ENCODE measurements at regions not wholly inside any gene's neighbourhood (a gene's known extent, or its start where the extent isn't known, plus 50 kb on each side); places are given as distances from the start of the nearest gene placed in this dataset.

GRCh38 chr1:55904541-55904940, 674.8 kb downstream of the PLPP3 start:
- 85 to 100% methylated on average over 3 of the region's 3 CpGs for WGBS, 2 donors
- Histone ChIP-seq H3K27me3 (no peaks in the 10 kb centered on the region), H3K27ac (no peak overlapping the region), H3K4me3 (no peak overlapping the region), H3K36me3 (ENCODE audit: low read depth, missing control alignments) (no peaks in the 10 kb centered on the region), H3K9me3 (no peaks in the 10 kb centered on the region), H3K4me1 (no peaks in the 10 kb centered on the region)
- intact Hi-C loops (cut with DNase I; ENCODE audit: low total_unique reads): no loop called here
- TF ChIP-seq CTCF (IDR thresholded peaks at IDR 0.05) (no peak), POLR2A (IDR thresholded peaks at IDR 0.05) (no peak)
- DNase-seq: no peak

- Histone ChIP-seq H3K4me1 (no peaks in the 10 kb centered on the region), H3K36me3 (ENCODE audit: low read depth, missing control alignments) (no peaks in the 10 kb centered on the region), H3K27ac (no peak overlapping the region), H3K4me3 (no peak overlapping the region), H3K9me3 (no peaks in the 10 kb centered on the region), H3K27me3 (no peaks in the 10 kb centered on the region)
- TF ChIP-seq POLR2A (IDR thresholded peaks at IDR 0.05): no peak
- no peak for TF ChIP-seq CTCF (IDR thresholded peaks at IDR 0.05)
- DNase-seq: no peak
- WGBS, 2 donors: 90 to 91% methylated on average over 1 of the region's 1 CpG
- intact Hi-C loops (cut with DNase I; ENCODE audit: low total_unique reads): no loop called here
Observed at GRCh38 chr1:55898181-55898580, 681.2 kb downstream of the PLPP3 start.

GRCh38 chr1:55896210-55896609, 681.0 kb upstream of the USP24 start:
- DNase-seq: no peak
- no peaks in the 10 kb centered on the region for H3K9me3 ChIP-seq
- intact Hi-C loops (cut with DNase I; ENCODE audit: low total_unique reads): no loop called here
- no peak overlapping the region for H3K27ac ChIP-seq
- no peaks in the 10 kb centered on the region for H3K4me1 ChIP-seq
- no peak overlapping the region for H3K4me3 ChIP-seq
- no peaks in the 10 kb centered on the region for H3K27me3 ChIP-seq
- TF ChIP-seq CTCF (IDR thresholded peaks at IDR 0.05): no peak
- no peak for TF ChIP-seq POLR2A (IDR thresholded peaks at IDR 0.05)
- WGBS, 2 donors: 78 to 84% methylated on average over 5 of the region's 5 CpGs
- no peaks in the 10 kb centered on the region for H3K36me3 ChIP-seq (ENCODE audit: low read depth, missing control alignments)

GRCh38 chr1:55894521-55894920, 679.4 kb upstream of the USP24 start:
- intact Hi-C loops (cut with DNase I; ENCODE audit: low total_unique reads): no loop called here
- WGBS, 2 donors: 90% methylated on average over 2 of the region's 2 CpGs
- no peak for DNase-seq
- no peak for TF ChIP-seq POLR2A (IDR thresholded peaks at IDR 0.05)
- no peaks in the 10 kb centered on the region for H3K9me3 ChIP-seq
- H3K36me3 ChIP-seq (ENCODE audit: low read depth, missing control alignments): no peaks in the 10 kb centered on the region
- no peaks in the 10 kb centered on the region for H3K4me1 ChIP-seq
- no peaks in the 10 kb centered on the region for H3K27me3 ChIP-seq
- H3K4me3 ChIP-seq: no peak overlapping the region
- H3K27ac ChIP-seq: no peak overlapping the region

GRCh38 chr1:55893155-55893554, 678.0 kb upstream of the USP24 start:
- Histone ChIP-seq H3K9me3 (no peaks in the 10 kb centered on the region), H3K4me3 (no peak overlapping the region), H3K27me3 (no peaks in the 10 kb centered on the region), H3K27ac (no peak overlapping the region), H3K36me3 (ENCODE audit: low read depth, missing control alignments) (no peaks in the 10 kb centered on the region), H3K4me1 (no peaks in the 10 kb centered on the region)
- peak in 2 of 3 experiments; percentile 14 to 33 for TF ChIP-seq CTCF (IDR thresholded peaks at IDR 0.05)
- no peak for TF ChIP-seq POLR2A (IDR thresholded peaks at IDR 0.05)
- WGBS, 2 donors: 42 to 43% methylated on average over 2 of the region's 2 CpGs
- no peak for DNase-seq
- intact Hi-C loops (cut with DNase I; ENCODE audit: low total_unique reads): no loop called here

All from testis (tissue), 2 donors.